ENCODE measurements at regions not wholly inside any gene's neighbourhood (a gene's known extent, or its start where the extent isn't known, plus 50 kb on each side); places are given as distances from the start of the nearest gene placed in this dataset.

DNA sequence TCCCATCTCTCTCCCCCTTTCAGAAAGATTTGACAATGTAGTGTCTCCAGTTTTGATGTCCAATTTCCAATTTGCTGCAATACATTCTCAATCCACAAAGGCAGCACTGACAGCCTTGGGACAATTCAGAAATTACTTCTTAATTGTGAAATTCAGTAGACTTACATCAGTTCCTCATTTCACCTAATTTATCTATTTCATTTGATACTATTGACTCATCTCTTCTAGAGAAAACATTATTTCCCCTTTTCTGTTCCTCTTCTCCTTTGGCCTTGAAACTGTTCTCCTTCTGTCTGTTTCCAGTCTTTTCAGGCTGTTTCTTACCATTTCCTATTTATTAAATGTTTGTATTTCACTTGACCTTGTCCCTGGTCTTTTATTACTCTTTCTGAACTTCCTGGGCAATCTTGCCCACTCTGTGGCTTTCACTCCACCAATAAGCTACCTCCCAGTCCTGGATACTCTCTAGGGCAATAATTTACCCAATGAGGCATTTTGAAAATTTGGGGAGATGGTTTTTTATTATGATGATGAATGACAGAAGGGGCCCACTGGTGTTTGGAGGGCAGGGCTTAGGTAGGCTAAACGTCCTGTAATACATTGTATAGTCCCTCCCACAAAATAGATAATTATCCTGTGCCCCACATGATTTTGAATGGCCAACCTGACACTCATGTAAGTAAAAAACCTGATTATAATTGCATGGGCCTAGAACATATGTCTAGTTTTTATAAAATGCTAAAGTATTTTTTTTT is 498.0 kb upstream of the BOD1L1 start:
- no peaks in the 10 kb centered on the region for H3K36me3 Mint-ChIP-seq (ENCODE audit: unreplicated experiment)
- DNase-seq = no peak
- H3K9me3 Mint-ChIP-seq (ENCODE audit: unreplicated experiment) = peaks cover 2% of the 10 kb centered on the region
- no peaks in the 10 kb centered on the region for H3K4me1 Mint-ChIP-seq (ENCODE audit: low read depth, unreplicated experiment)
- H3K27me3 Mint-ChIP-seq (ENCODE audit: unreplicated experiment) = no peaks in the 10 kb centered on the region
- H3K4me3 Mint-ChIP-seq (ENCODE audit: unreplicated experiment) = no peak overlapping the region
- TF ChIP-seq, protein P1, sequence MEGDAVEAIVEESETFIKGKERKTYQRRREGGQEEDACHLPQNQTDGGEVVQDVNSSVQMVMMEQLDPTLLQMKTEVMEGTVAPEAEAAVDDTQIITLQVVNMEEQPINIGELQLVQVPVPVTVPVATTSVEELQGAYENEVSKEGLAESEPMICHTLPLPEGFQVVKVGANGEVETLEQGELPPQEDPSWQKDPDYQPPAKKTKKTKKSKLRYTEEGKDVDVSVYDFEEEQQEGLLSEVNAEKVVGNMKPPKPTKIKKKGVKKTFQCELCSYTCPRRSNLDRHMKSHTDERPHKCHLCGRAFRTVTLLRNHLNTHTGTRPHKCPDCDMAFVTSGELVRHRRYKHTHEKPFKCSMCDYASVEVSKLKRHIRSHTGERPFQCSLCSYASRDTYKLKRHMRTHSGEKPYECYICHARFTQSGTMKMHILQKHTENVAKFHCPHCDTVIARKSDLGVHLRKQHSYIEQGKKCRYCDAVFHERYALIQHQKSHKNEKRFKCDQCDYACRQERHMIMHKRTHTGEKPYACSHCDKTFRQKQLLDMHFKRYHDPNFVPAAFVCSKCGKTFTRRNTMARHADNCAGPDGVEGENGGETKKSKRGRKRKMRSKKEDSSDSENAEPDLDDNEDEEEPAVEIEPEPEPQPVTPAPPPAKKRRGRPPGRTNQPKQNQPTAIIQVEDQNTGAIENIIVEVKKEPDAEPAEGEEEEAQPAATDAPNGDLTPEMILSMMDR (IDR thresholded peaks at IDR 0.05; ENCODE audit: partially characterized antibody, unreplicated experiment) = no peak
- no peak overlapping the region for H3K27ac Mint-ChIP-seq (ENCODE audit: unreplicated experiment)

DNA sequence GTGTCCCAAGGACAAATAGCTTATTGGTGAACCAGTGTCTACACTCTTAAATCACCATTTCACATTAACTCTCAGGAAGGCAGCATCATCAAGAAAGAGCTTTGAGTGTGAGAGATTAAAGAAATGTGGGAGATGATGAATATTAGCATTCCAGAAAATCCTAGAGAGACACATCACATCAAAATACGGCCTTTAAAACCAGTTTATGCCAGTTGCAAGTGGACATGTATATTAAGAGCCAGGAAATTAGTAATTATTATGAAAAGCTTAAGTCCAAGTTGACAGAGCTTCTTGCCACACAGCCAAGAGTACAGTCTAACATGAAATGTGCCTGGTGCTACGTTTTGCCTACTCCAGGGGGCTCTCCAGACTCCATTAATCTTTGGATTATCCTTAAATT is 503.0 kb upstream of the BOD1L1 start:
- TF ChIP-seq, protein P1 (IDR thresholded peaks at IDR 0.05; ENCODE audit: partially characterized antibody, unreplicated experiment) = no peak
- H3K4me3 Mint-ChIP-seq (ENCODE audit: unreplicated experiment) = no peak overlapping the region
- no peaks in the 10 kb centered on the region for H3K27me3 Mint-ChIP-seq (ENCODE audit: unreplicated experiment)
- no peak for DNase-seq
- H3K4me1 Mint-ChIP-seq (ENCODE audit: low read depth, unreplicated experiment) = no peaks in the 10 kb centered on the region
- H3K36me3 Mint-ChIP-seq (ENCODE audit: unreplicated experiment) = no peaks in the 10 kb centered on the region
- no peaks in the 10 kb centered on the region for H3K9me3 Mint-ChIP-seq (ENCODE audit: unreplicated experiment)
- no peak overlapping the region for H3K27ac Mint-ChIP-seq (ENCODE audit: unreplicated experiment)

DNA sequence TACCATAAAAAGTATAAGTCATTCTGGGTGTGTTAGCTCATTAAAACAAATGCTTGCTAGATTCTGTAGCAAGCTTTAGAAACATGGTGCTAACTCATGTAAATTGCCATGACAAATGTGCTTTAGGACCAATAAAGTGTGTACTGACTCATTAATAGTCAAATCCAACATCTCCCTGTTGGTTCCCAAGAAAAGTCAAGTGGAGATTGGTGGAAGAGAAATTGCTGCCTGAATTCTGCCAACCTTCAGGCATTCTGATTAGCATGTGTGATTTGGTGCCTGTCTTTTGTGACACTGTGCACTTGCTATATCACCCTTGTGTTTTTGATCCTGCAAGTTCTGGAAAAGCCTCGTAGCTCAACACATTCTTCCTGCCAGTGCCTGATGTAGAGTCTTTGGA is 503.8 kb upstream of the BOD1L1 start:
- H3K27me3 Mint-ChIP-seq (ENCODE audit: unreplicated experiment) = no peaks in the 10 kb centered on the region
- H3K27ac Mint-ChIP-seq (ENCODE audit: unreplicated experiment) = no peak overlapping the region
- TF ChIP-seq, protein P1 (IDR thresholded peaks at IDR 0.05; ENCODE audit: partially characterized antibody, unreplicated experiment) = no peak
- no peak overlapping the region for H3K4me3 Mint-ChIP-seq (ENCODE audit: unreplicated experiment)
- no peaks in the 10 kb centered on the region for H3K4me1 Mint-ChIP-seq (ENCODE audit: low read depth, unreplicated experiment)
- DNase-seq = no peak
- no peaks in the 10 kb centered on the region for H3K9me3 Mint-ChIP-seq (ENCODE audit: unreplicated experiment)
- no peaks in the 10 kb centered on the region for H3K36me3 Mint-ChIP-seq (ENCODE audit: unreplicated experiment)

DNA sequence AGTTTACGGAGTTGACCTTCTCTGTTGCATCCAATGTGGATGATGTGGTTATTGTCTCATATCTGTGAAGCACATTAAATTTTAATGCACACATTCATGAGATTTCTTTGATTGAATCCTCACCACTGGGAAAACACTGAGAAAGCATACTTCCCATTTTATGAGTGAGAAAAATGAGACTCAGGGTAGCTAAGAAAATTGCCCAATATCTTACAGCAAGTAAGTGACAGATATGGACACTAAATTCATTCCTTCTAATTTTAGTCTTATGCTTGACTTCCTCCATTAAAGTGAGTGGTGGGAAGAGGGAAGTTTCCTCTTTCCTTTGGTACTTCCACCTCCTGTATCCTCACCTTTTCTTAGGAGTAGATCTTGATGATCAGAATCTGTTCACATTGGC is 504.8 kb upstream of the BOD1L1 start:
- H3K9me3 Mint-ChIP-seq (ENCODE audit: unreplicated experiment) = no peaks in the 10 kb centered on the region
- no peaks in the 10 kb centered on the region for H3K27me3 Mint-ChIP-seq (ENCODE audit: unreplicated experiment)
- H3K4me3 Mint-ChIP-seq (ENCODE audit: unreplicated experiment) = no peak overlapping the region
- DNase-seq = no peak
- TF ChIP-seq, protein P1 (IDR thresholded peaks at IDR 0.05; ENCODE audit: partially characterized antibody, unreplicated experiment) = no peak
- peaks cover 5% of the 10 kb centered on the region for H3K4me1 Mint-ChIP-seq (ENCODE audit: low read depth, unreplicated experiment)
- no peaks in the 10 kb centered on the region for H3K36me3 Mint-ChIP-seq (ENCODE audit: unreplicated experiment)
- H3K27ac Mint-ChIP-seq (ENCODE audit: unreplicated experiment) = no peak overlapping the region

DNA sequence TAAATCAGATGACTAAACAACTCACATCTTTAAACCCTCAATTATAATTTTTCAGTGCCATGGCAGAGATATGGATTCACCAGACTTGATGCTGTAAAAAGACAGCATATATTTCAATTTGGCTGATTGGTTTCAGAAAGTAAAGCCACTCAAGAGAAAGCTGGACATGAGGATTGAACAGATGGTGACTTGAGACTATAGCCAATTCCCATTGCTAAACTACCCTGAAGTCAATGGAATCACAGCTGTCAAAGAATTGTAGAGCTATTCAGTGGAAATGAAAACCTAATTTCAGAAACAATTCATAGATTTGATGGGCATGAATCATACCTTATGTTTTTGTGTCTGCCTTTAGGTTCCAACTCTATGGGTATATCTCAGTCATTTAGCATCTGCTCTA is 510.6 kb upstream of the BOD1L1 start:
- Mint-ChIP-seq H3K4me1 (ENCODE audit: low read depth, unreplicated experiment) (peaks cover 14% of the 10 kb centered on the region), H3K9me3 (ENCODE audit: unreplicated experiment) (no peaks in the 10 kb centered on the region), H3K27ac (ENCODE audit: unreplicated experiment) (no peak overlapping the region), H3K4me3 (ENCODE audit: unreplicated experiment) (no peak overlapping the region), H3K27me3 (ENCODE audit: unreplicated experiment) (no peaks in the 10 kb centered on the region), H3K36me3 (ENCODE audit: unreplicated experiment) (peaks cover 5% of the 10 kb centered on the region)
- DNase-seq = no peak
- TF ChIP-seq, protein P1 (IDR thresholded peaks at IDR 0.05; ENCODE audit: partially characterized antibody, unreplicated experiment) = no peak

Data from glutamatergic neuron (in vitro differentiated cells).